NOMO-1 treated with DMSO at 0.1 percent for 48 hours (cell line): ENCODE measurements at regions not wholly inside any gene's neighbourhood (a gene's known extent, or its start where the extent isn't known, plus 50 kb on each side); places are given as distances from the start of the nearest gene placed in this dataset.

Experiments used
- DNase-seq: peaks from one replicate; lab custom pipeline; 2025; ENCODE audit not compliant: unreplicated experiment; lab: John Stamatoyannopoulos, UW

DNA sequence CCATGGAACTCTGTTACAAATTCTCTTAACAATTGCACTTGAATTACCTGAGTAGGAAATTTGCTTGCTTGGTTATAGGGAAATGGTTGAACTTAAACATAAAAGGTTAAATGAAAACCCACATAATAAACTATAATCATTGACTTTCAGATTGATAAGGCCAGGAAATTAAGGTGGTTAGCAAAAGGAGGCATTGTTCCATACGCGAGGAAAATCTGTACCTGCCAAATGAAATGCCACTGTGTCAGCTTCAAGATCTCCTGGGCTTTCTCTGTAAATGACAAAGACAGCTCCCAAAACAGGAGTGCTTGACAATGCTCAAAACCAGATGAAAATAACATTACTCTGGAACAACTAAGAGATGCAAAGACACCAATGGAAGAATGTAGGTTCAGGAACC is 125.5 kb upstream of the KLF3 start:
- no peak for DNase-seq

DNA sequence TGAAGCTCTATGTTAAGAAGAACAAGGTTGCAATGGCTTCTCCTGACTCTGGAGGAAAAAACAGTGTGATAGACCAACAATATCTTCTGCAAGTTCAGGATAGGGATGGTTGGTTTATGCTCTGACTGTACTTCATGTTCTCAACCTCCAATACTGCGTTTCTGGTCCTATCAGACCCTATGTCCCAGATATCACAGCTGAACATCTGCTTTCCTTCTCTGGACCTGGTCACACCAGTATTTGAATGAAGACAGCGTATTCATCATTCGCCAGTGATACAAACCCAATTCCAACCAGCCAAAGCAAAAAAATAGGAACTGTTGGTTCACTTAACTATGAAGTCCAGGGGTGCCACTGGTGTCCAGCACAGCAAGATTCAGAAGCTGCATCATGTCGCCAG is 124.5 kb upstream of the KLF3 start:
- DNase-seq: no peak

DNA sequence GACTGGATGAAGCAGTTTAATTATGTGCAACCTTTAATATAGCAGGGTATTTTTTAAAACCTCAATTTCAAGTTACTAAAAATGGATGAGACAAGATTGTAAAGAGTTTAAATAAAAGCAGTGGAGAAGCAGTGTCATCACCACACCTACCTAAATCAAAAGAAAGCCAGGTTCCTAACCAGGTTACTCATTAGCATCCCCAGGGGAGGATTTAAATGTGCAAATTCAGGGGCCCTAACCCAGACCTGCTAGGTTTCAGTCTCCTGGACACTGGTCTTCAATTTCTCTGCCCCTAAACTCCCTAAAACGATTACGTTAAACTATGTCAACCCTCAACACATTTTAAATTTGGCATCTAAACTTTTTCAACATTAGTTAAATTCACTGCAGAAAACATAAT is 116.9 kb upstream of the KLF3 start:
- DNase-seq: no peak

DNA sequence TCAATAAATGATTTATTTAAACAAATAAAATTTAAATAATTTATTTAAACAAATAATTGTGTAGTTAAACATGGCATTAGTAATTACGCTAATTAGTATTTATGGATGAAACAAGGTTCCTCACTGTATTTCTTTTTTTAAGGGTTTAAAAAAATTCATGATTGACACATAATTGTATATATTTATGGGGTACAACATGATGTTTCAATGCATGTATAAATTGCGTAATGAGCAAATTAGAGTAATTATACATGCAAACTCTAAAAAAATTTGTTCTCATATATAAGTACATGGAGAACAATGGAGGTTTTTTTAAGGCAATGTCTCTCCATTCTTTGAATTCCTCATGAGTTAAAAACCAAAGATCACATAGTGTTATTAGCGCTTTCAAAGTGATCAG is 115.7 kb upstream of the KLF3 start:
- no peak for DNase-seq

DNA sequence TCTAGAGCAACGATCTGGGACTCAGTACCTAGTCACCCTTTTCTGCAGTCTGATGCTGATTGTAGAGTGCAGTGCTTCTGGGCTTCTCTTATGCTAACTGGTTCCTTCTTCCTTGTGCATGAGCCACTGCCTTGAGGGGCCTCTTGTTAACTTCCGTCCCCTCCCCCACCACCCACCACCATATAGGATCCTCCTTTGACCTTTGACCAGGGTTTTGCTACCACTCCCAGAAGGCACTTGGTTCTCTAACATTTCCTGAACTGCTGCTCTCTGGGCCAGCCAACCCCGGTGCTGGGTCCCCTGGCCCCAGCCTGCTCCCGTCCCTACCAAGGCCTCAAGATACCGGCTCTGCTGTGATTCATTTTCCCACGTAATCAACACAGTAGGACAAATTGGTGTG is 104.6 kb upstream of the KLF3 start:
- DNase-seq: peak; percentile 37

DNA sequence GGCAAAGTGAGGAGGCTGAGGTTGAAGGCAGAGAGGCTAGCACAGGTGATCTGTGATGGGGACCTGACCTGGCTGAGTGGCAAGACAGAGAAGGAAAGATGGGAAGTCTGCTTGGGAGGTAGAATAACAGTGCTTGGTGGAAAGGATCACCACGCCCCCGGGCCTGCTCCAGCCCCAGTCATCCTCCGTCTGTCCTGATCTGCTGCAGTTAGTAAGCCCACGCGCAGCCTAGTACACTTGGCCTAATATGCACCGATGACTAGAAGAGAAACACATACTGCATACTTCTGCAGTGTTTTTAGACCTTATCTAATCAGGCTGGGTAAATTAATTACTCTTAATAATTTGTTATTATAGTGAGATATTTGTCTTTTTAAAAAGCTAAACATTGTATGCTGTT is 103.7 kb upstream of the KLF3 start:
- no peak for DNase-seq

DNA sequence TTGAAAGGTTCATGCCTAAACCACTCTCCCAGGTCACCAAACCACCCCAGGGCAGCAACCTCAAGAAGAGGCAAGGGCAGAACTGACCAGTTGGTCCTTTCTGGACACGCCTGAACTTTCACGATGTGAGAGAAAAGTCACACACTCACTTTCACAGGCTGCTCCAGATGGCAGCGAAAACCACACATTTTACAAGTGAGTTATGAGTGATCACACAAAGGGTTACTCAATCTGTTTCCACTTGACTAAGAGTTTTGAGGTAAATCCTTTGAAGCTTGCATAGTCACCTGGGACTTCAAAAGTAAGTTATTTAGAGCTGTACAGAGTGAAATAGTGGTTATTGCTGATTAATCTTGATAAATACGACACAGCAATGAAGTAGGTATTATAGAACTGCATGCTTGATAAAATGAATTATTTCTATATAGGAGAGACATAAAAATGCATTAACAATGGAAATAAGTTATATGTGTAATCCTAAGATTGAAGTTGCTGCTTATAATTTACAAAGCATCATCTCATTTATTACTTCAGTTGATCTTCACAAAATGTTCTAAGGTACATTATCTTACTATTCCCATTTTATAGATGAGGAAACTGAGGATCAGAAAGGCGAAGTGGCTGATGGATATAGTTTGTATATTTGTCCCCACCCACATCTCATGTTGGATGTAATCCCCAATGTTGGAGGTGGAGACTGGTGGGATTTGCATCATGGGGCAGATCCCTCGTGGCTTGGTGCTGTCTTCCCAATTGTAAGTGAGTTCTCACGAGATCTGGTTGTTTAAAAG is 103.0 kb upstream of the KLF3 start:
- DNase-seq: peak; percentile 36

DNA sequence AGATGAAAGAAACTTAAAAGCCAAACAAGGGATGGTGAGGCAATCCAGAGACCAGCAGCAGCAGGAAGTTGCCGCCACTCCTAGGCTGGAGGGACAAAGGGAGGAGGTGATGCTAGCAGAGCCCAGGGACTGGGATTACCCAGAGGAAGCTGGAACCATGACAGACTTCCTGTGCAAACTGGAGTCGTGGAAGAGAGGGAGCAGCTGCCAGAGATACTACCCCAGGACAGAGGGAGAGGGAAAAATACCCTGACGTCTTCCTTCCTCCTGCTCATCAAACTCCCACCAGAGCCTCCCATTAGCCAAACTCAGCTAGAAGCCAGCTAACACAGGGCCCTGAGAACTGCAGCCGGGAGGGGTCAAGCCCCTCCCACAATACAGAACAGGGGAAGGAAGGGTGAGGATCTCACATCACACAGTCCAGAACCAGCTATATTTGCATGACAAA is 101.2 kb upstream of the KLF3 start:
- no peak for DNase-seq

DNA sequence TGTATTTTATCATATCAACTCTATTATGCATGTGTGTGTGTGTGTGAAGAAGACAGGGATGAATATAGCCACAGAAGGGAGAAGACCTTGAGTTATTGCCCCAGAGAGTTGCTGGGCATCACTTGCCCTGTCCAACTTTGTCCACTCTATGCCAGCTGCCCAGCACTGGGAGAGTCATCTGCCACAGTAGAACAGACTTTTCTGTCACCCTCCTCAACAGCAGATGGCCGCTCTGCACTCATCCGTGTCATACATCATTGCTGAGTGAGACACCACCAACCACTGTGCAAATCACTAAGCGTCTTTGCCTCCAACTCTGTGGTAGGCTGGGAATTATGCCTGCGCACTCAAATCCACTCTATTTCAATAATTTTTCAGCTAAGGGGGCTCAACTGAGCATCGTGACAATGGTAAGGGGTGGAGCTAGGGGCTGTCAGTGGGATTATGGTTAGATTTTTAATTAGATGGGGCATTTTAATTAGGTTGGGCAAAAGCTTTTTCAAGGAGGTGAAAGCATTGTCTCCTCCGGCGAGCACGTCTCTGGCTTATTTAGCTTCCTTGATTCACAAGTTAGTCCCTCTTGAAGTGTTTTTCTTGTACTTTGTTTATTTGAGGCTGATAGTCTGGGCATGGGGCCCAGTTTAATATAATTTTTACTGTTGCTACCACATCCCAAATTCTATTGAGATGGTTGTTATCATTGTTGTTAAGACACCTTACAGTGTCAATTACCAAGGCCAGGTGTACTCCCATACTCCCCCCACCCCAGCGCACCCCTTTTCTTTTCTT is 100.1 kb upstream of the KLF3 start:
- DNase-seq: no peak

DNA sequence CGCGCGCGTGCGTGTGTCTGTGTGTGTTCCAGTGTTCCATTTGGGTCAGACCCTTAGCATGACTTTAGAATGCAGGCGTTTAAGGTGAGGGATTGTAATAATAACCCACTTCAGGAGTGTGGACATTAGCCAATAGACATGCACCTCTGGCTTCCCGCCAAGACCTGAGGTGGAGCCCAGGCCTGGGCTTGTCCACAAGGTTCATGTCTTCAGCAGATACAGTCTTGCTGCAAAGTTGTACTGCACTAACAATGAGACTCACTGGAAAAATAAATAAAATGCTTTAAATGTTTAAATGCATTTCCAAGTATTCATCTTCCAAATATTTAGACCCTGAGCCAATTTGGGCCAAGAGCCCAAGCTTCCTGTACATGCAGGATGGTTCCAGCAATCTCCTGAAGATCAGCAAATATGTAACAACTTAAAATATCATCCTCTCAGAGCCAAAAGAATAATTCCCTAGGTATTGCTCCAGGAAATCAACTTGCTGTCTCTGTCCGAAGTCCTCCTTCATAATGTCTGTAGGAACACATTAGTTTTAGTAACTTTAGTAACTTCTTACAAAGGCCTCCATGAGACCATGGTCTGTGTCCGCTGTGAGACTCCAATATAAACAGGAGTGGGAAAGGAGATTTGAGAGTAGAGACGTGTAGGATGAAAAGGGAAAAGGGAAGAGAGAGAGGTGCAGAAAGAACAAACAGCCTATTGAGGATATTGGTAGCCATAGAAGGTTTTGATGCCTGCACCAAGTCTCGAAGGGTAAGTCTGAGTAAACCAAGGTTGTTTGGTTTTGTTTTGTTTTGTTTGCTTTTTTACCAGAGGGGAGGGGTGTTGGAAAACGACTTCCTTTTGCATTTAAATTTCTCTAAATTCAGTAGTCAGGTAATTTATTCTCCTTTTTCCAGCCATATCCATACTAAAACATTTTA is 98.5 kb upstream of the KLF3 start:
- no peak for DNase-seq

DNA sequence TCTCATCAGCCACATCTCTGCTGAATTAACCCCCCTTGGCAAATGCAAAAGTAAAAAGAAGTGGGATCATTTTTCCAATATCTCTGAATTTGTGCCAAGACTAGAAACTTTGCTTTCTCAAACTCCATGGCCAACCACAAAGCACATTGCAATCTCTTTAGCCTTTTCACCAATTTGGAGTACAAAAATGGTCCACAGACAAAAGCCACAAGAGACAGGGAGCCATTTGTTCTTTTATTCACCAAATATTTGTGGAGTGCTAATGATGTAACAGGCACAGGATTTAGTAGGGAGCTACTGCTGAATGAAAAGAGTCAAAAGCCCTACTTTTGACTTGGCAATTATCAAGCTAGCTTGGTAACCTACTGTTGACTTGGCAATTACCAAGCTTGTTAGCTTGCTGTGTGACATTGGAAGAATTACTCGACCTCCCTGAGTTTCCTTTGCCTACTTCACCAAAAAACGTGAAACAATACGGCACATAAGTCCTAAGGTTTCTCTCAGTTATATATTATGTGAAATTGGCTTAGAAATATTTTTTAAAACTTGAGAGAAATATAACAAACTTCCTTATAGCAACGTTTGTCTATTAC is 97.1 kb upstream of the KLF3 start:
- DNase-seq: no peak

DNA sequence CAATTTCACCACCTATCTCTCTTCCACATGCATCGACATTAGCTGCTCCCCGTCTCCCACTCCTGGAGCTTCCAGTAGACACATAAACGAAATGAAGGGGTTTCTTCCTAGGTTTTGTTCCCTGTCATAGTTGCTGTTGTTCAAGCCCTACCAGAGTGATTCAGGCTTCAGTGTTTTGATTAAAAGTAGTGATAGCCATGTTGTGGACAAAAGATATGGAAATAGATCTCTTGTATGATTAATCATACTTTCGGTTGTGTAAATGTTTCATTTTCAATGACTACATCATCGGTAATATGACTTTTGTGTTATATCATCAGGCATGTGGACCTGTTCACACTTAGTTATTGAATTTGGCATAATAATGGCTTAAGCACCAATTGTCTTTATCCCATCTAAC is 96.5 kb upstream of the KLF3 start:
- DNase-seq: no peak

DNA sequence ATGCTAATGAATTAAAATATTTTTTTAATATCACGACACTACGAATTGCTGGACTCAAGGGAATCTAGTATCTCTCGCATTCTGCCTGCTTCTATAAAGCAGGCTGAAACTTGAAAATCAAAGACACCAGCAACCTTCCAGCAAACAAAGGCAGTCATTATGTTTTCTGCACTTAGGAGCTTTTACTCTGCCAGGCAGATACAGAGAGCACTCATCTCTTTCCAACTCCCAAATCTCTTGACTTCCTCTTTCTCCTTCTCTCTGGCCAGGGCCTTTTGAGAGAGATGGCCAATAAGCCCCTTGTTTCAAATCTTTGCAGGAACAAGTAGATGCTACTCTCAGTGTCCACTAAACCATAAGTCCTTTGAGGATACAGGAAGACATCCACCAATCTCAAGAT is 95.2 kb upstream of the KLF3 start:
- no peak for DNase-seq

DNA sequence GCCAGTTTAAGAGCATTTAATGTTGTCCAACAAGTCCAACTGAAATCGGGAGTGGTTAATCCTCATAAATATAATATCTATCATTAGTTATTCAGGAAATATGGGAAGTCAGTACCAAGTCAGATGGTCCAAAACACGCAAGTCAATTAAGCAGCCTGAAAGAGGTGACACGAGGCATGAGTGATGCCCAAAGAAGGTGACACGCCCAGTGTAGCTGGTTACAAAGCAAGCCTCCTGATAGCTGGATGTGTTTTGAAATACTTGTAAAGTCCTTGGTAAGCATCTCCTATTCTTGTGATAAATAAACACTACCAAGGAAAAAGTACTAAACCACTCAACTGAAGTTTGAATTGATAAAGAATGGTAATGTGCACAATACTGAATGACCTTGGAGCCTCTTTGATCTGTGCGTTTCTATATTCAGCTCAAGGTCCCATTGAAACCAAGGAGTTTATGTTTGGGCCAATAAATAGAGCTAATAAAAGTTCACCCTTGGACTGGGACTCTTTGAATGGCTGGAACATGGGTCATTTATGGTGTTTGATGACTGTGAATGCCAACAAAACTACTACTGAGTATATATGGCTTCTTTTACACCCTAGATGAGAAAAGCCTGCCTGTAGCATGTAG is 93.2 kb upstream of the KLF3 start:
- no peak for DNase-seq

DNA sequence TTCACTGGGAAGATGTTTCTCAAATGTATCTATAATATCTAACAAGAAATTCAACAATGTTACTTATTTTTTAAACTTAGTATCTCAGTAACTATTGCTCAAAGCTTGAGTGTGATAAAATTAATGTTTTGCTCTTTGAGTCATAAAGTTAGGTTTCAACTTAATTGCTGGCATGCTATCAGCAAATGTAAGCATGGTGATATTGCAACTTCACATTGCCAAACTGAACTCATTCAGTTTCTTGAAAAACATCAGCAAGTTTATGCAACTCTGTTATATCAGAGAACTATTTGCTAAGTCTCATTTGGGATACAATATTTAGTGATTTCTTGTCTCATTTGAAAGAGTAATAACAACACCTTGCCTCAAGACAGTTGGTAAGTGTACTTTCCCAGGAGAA is 91.2 kb upstream of the KLF3 start:
- no peak for DNase-seq

DNA sequence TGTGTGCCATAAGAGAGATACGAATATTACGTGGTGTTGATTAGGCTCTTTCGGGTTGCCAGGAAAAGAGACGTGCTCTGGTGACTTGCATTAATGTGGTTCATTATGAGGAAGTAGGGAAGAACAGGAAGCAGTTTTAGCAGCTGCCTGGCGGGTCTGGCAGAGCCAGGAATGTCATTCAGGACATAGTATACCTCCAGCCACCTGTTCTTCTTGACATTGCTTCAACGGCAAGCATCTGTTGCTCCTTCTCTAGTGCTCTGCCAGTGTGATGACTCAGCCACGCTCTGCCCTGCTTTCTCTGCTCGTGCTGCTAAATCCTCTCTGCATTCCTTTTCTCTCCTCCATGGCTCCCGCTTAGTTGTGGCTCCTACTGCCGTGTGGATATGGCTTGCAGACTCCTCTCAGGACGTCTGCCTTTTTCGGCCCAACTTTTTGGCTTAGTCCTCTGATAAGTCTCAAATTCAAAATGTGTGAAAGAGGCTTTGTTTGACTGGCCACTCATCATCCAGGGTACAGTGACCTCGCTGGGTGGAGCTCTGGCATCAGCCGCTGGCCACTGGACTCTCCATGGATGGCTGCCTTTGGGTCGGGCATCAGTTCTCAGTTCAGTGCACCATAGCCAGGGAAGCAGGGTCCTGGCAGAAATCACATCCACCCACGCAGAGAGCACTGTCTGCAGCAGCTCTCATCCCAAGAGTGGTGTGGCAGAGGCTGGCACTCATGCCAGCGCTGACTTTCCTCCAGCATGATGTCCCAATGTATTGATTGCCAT is 89.3 kb upstream of the KLF3 start:
- peak; percentile 18 for DNase-seq

DNA sequence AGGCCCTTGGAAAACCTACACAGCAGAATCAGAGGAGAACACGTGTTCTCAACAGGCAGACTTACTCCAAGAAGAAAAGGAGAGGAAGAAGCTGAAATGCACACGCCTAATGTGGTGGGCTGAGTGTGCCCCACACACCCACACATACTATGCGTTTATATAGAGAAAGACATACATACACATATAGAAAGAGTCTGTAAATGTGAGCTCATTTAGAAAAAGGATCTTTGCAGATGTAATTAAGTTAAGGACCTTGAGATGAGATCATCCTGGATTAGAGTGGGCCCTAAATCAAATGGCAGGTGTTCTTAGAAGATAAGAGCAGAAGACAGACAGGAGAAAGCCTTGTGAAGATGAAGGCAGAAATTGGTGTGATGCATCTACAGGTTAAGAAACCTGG is 87.2 kb upstream of the KLF3 start:
- no peak for DNase-seq

DNA sequence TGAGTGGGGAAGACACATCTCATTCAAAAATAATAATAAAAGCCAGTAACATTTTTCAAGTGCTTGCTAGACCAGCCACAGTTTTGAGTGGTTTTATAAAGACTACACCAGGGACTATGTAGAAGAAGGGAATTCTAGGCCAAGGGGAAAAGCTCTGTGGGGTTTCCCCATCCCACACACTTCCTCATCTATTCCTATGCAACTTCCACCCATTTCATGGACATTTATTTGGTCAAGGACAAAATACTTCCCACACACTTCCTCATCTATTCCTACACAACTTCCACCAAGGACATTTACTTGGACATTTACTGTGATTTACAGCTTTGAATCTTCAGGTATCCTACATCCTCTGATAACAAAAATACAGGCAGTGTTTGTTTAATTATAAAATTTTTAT is 86.5 kb upstream of the KLF3 start:
- no peak for DNase-seq

DNA sequence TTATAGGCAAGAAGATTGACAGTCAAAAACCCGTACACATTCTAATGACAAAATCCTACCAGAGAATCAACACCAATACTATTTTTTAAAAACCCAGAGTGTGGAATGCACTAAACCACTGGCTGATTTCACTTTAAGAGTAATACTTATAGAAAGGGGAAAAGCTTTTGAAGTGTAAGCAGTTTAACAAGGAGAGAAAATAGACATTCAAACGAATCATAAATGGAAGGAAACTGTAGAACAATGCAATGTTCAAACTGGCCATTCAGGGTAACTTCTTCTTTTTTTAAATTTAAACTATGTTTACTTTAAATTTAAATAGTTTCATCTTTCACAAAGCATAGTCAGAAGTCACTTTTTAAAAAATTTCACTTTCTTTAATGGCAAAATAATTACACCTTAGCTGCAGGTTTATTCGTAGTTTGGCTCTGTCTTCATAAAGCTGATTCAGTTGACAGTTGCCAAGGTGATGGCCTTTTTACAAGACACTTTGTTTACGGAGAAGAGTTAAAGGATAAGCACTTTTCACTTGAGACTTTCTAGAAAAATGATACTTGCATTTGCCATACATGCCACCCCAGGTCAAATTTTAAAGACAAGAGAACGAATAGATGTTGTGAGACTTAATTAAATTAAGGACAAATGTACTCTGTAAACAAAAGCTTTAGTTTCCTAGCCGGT is 82.4 kb upstream of the KLF3 start:
- DNase-seq: no peak
